Upper lobe of right lung (tissue), 1 donor: ENCODE measurements at regions not wholly inside any gene's neighbourhood (a gene's known extent, or its start where the extent isn't known, plus 50 kb on each side); places are given as distances from the start of the nearest gene placed in this dataset.

Experiments used
- ATAC-seq: fragments of 200-7000 bp; cut with Tn5 transposase; one replicate; pipeline ENCODE4 v1.9.1; 2020; ENCODE audit warnings: mild to moderate bottlenecking, moderate library complexity
- DNase-seq: peaks from one replicate; pipeline ENCODE4 v3.0.0-alpha.2; 2020
- H3K27ac ChIP-seq: fragments of 200-600 bp; one replicate; pipeline ENCODE4 v1.8.0; 2022
- H3K27me3 ChIP-seq: fragments of 200-600 bp; one replicate; pipeline ENCODE4 v1.8.0; 2022; ENCODE audit warnings: mild to moderate bottlenecking
- H3K36me3 ChIP-seq: fragments of 200-600 bp; one replicate; pipeline ENCODE4 v1.8.0; 2022
- H3K4me1 ChIP-seq: fragments of 200-600 bp; one replicate; pipeline ENCODE4 v1.8.0; 2022
- H3K4me3 ChIP-seq: fragments of 200-600 bp; one replicate; pipeline ENCODE4 v1.8.0; 2022; ENCODE audit warnings: mild to moderate bottlenecking
- H3K9me3 ChIP-seq: fragments of 200-600 bp; one replicate; pipeline ENCODE4 v1.8.0; 2022
- intact Hi-C: fragments of 100-400 bp; cut with DNase I; formaldehyde crosslinking; loops from one replicate; pipeline ENCODE4 v1.11.0; 2022
- TF ChIP-seq, protein P1 (sequence below): fragments of 200-600 bp; IDR thresholded peaks from one replicate; pipeline ENCODE4 v1.8.0; 2022; ENCODE audit warnings: antibody characterized with exemption
- donor health status: DM: no; HTN: yes; CAD: no; lungs with severe emphysema.

GRCh38 chr4:3822230-3822947 lies 56.2 kb downstream of the ADRA2C start:
- H3K9me3 ChIP-seq, result no peaks in the 10 kb centered on the region
- no peaks in the 10 kb centered on the region for H3K36me3 ChIP-seq
- no peaks in the 10 kb centered on the region for H3K27me3 ChIP-seq
- DNase-seq (no peak), ATAC-seq (no peak)
- H3K27ac ChIP-seq, result no peak overlapping the region
- TF ChIP-seq, protein P1, sequence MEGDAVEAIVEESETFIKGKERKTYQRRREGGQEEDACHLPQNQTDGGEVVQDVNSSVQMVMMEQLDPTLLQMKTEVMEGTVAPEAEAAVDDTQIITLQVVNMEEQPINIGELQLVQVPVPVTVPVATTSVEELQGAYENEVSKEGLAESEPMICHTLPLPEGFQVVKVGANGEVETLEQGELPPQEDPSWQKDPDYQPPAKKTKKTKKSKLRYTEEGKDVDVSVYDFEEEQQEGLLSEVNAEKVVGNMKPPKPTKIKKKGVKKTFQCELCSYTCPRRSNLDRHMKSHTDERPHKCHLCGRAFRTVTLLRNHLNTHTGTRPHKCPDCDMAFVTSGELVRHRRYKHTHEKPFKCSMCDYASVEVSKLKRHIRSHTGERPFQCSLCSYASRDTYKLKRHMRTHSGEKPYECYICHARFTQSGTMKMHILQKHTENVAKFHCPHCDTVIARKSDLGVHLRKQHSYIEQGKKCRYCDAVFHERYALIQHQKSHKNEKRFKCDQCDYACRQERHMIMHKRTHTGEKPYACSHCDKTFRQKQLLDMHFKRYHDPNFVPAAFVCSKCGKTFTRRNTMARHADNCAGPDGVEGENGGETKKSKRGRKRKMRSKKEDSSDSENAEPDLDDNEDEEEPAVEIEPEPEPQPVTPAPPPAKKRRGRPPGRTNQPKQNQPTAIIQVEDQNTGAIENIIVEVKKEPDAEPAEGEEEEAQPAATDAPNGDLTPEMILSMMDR, result no peak
- intact Hi-C loops, result no loop called here
- no peaks in the 10 kb centered on the region for H3K4me1 ChIP-seq
- no peak overlapping the region for H3K4me3 ChIP-seq

DNA sequence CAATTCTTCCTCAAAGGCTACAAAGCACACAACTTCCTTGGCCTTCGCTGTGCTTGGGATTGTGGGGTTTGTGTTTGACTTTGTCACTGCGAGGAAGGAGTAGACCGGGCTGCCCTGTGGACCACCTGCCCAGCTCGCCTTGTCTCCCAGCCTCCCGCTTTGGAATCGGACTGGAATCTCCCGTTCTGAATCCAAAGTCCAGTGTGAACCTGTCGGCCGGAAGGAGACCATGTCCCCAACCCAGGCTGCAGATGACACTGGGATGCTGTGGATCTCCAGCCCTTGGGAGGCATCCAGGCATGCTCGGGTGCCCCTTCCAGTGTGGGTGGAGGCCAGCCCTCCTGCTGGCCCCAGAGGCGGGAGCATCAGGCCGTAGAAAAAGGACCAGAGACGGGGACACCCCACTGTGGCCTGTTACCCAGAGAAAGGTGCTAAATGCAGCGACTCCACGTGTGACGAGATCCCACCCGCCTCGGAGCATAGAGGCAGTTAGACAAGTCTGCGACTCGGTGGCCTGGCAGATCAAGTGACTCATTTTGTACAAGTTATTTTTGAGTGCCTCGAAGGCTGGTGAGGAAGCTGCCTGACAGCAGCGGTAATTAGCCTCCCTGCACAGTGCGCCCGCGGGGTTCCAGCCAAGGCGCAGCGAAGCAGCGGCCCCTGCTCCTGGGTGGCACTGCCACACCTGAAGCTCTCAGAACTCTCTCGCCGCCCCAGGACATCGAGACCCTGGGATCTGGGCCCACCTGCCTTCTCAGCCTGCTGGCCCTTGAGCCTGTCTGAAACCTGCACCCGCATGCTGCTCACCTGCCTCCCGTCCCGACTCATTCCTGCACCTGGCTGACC lies 57.5 kb downstream of the ADRA2C start:
- no peaks in the 10 kb centered on the region for H3K36me3 ChIP-seq
- peaks cover 7% of the 10 kb centered on the region for H3K4me1 ChIP-seq
- H3K9me3 ChIP-seq, result no peaks in the 10 kb centered on the region
- H3K27me3 ChIP-seq, result no peaks in the 10 kb centered on the region
- intact Hi-C loops, result no loop called here
- DNase-seq, result no peak
- H3K27ac ChIP-seq, result no peak overlapping the region
- ATAC-seq, result no peak
- TF ChIP-seq, protein P1, result no peak
- H3K4me3 ChIP-seq, result no peak overlapping the region

DNA sequence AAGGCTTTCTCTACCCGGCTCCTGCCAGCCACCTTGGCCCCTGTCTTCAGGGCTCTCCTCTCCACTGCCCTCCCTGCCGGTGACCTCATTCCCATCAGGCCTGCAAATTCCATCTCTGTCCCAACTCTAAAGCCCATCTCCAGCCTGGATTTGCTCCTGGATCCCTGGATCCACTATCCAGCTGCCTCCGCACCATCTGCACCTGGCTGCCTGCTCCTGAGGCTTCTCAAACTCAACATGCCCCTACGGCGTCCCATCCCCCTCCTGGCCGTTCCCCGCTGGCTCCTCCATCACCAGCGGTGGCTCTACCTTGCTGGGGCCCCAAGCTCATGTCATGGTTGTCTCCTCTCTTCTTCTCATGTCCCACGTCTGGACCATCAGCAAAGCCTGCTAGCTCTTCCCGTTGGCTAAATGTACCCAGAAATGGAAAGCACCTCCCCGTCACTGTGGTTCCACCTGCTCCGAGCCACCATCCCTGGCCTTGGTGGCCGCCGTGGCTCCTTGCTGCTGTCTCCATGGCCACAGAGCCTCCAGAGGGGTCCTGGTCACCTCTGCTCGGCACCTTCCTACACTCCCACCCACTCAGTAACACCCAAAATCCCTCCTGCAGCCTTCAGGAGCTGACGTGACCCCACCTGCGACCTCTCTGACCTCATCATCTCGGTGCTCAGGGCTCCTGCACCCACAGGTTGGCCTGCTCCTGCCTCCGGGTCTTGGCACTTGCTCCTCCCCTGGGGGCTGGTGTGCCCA lies 58.5 kb downstream of the ADRA2C start:
- intact Hi-C loops, result no loop called here
- Histone ChIP-seq H3K9me3 (no peaks in the 10 kb centered on the region), H3K36me3 (no peaks in the 10 kb centered on the region), H3K27me3 (no peaks in the 10 kb centered on the region), H3K27ac (no peak overlapping the region), H3K4me3 (no peak overlapping the region), H3K4me1 (peaks cover 7% of the 10 kb centered on the region)
- no peak for DNase-seq
- TF ChIP-seq, protein P1, result no peak
- ATAC-seq, result no peak

- TF ChIP-seq, protein P1, result no peak
- no peaks in the 10 kb centered on the region for H3K27me3 ChIP-seq
- no peak for DNase-seq
- H3K4me1 ChIP-seq, result peaks cover 7% of the 10 kb centered on the region
- intact Hi-C loops, result no loop called here
- ATAC-seq, result no peak
- no peak overlapping the region for H3K27ac ChIP-seq
- no peak overlapping the region for H3K4me3 ChIP-seq
- H3K36me3 ChIP-seq, result no peaks in the 10 kb centered on the region
- no peaks in the 10 kb centered on the region for H3K9me3 ChIP-seq
Observed at GRCh38 chr4:3825530-3825929, 59.3 kb downstream of the ADRA2C start.

- TF ChIP-seq, protein P1, result no peak
- Histone ChIP-seq H3K4me1 (peaks cover 7% of the 10 kb centered on the region), H3K9me3 (no peaks in the 10 kb centered on the region), H3K36me3 (no peaks in the 10 kb centered on the region), H3K27ac (no peak overlapping the region), H3K27me3 (no peaks in the 10 kb centered on the region), H3K4me3 (no peak overlapping the region)
- DNase-seq, result no peak
- intact Hi-C loops, result no loop called here
- no peak for ATAC-seq
Observed at GRCh38 chr4:3826247-3827172, 60.3 kb downstream of the ADRA2C start.
